Inflammatory macrophage (primary cell): ENCODE measurements at regions not wholly inside any gene's neighbourhood (a gene's known extent, or its start where the extent isn't known, plus 50 kb on each side); places are given as distances from the start of the nearest gene placed in this dataset.

ENCODE experiments used
- DNase-seq, 2 donors: peaks; one replicate each; pipeline ENCODE4 v3.0.0-alpha.2; 2020 to 2022

DNA sequence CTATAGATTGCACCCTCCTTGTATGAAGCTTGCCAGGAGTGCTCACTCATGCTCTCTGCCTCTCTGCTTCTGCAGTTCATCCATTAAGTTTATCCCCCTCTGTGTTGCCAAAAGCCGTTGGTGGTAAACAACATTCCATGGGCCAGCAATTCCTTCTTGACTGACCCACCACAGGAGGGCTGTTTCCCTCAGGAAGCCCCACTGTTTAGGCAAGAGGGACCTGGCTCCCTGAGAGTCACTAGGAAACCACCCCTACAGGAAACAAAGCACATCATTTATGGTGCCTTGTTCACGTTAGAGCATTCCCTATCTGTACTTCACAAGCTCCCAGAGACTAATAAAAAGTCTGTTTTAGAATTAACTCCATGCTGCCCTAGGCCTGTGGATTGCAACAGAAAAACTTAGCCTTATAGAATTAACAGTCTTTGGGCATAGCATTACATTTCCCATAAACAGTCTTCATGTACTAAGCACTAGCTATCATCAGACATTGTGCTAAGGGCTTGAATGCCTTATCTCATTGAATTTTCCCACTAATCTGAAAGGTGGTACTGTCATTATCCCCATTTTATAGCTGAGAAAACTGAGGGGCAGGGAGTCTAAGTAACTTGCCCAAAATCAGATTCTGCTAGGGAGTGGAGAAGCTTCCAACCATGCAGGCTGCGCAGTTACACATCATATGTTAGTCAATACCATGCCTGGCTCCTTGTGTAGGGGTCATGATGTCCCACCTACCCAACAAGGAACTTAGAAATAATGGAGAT lies 149.9 kb downstream of the SHQ1 start:
- DNase-seq: no peak

DNA sequence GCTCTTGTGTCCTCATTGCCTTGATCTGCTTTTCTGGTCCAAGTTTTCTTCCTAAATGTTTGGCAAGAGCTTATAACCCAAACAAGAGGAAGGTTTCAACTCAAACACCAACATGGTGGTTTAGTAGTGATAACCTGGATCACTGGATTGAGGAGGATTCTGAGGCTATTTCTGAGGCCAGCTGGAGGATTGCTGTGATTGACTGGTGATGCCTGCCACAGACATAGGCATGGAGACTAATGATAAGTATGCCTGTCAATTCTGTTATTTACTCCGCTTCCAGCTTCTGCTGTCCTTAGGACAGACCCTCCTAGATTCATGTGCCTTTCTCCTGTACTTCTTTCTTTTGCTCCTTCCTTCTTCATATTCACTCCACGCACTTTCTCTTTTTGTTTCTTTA lies 150.5 kb downstream of the SHQ1 start:
- no peak for DNase-seq

DNA sequence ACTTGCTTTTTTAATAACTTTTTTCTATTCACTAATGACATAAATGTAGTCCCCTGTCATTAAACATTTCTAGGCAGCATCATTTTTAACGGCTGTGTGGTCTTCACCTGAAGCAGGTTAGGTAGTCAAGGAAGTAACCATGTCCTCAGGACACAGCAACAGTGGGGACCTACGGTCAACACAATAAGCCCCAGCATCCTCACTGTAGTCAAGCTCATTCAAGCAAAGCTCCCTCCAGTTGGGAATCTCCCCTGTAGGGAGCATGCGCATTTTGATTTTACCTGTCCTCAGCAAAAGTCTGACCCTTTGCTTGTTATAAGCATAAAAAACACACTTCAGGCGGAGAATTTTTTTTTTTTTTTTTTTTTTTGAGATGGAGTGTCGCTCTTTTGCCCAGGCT lies 151.4 kb downstream of the SHQ1 start:
- no peak for DNase-seq

DNA sequence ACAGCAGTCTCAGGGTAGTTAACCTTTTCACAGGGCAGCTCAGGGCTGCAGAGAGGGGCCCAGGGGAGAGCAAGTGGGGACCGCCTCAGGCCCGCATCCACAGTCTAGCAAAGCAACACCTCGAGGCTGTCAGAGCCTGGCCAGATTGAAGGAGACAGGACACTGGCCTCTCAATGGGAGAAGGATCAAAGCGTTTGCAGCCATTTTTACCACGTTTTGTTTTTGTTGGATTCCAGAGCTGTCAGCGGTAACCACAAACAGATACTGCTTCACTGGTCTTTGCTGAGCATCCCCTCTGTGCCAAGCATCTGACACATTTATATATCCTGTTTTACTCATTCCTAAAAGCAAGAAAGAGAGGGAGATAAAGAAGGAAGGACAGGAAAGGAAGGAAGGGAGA lies 153.8 kb downstream of the SHQ1 start:
- DNase-seq: no peak

DNA sequence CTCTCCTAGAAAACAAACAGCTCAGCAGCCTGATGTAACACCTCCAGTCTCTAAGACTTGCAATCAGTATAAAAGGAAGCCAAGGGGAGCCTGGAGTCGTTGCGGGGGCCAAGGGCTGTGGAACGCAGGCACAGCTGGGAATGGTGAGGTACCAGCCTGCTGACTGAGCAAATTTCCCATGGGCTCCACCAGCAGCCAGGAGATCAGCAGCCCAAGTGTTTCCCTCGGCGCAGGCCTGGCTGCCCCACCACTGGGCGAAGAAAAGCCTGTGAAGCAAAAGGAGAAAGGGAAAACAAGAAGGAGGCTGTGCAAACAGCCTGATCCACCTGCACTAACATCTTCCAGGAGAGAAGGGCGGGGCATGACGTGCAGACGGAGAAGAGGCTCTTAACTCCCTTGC lies 155.3 kb downstream of the SHQ1 start:
- DNase-seq: no peak

DNA sequence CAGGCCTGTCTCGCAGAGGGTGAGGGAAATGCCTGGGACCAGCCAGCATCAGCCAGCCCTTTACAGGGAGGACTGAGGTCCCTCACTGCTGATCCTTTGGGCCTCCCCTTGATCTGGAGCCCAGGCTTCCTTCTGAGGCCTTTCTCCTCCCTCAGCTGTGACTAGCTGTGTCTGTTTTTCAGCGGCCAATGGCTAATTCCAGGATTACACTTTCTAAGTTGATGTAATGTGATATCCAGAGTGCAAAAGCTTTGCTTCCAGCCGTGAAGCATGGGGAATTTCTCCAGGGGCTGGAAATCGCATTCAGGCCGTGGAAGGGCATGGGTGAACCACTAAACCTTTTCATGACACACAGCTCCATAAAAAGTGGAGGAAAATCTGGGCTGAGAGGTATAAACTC lies 157.6 kb downstream of the SHQ1 start:
- no peak for DNase-seq

DNA sequence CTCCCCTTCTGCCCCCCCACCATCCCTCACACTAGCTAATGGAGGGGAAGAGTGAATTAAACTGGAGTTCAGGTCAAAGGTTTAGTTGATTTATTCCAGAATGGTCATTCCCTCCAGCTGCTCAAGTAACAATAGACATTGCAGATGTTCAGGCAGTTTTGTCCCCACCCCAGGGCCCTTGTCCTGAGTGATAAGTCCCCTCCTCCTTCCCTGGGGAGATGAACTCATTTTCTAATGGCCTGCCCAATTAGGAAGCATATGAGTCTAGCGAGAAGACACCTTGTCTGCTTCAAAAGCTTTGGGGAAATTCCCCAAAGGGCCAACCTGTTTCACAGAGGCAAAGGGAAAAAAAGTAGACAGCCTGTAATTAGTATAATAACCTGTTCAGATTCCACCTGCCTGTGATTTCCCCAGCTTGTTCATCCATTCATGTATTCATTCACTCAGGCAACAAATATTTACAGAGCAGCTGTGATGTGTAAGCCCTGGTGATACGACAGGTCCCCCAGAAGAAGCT lies 165.3 kb downstream of the SHQ1 start:
- DNase-seq: no peak

DNA sequence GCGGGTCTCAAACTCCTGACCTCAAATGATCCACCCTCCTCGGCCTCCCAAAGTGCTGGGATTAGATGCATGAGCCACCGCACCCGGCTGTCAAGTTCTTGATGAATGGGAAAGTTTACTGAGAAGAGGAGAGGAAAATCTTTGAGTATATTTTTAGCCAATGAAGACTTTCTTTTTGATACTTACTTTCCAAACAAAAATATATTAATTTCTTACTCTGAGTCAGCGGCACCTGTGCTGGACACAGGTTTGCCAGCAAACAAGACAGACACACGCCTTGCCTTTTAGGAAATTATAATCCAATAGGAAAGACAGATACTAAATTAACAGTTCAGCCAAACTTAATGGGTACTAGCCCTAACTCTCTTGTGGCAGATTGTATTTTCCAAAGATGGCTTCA lies 166.6 kb downstream of the SHQ1 start:
- no peak for DNase-seq

DNA sequence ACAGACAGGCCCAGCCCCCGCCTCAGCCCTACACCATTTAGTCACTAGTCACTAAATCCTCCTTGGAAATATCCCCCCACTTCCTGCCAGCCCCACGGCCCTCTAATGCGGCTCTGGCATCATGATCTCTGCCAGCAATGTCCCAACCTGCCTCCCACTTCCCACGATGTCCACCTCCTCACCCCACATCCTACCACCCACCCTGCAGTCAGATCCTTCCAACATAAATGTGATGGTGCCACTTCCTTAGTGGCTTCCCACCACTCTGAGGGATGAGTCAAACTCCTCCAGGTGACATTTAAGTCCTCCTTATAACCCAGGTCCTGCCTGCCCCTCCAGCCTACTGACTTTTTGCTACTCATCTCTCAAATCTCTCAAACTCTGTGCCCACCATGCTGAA lies 167.5 kb downstream of the SHQ1 start:
- no peak for DNase-seq

DNA sequence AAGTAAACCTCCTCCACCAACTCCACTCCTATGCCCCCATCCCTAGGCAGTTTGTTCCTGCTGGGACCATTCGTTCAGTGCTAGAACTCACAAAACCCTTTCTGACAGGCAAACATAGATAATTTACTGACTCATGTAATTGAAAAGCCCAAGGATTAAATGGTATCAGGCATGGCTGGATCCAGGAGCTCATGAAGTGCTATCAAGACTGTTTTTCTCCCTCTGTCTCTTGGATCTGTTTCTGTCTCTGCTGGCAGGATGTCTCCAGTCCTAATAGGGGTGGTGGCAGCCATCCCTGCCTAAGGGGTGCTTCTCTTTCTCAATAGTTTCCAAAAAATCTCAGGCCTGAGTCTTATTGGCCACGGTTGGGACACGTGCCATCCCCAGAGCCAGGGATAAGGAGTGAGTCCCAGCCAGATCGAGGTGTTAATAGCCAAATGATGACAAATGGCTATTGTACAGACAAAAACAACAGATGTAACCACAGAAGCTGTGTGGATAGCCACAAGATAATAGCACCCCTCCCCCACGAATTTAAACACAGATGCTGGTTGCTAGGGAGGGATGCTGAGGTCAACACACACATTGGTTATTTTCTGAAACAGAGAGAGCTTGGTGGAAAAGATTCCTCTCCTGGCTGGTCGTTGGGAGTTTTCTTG lies 168.6 kb downstream of the SHQ1 start:
- DNase-seq: no peak

DNA sequence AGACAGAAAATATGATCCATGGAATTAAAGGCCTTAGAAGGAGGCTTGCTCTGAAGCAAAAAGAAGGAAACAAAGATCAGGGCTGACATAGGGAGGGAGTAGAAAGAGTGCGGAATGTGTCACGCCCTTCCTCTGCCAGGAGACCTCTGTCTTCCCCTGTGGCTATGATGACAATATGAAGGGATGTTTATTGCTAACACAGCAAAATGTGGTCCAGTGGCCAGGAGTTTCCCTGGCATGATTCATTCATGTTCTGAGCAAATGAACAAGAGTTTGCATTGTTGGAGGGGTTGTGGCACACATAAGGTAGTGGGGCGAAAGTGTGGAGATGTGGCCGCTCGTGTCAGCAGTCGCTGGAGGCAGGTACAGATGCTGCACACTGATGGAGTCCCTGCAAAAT lies 169.4 kb downstream of the SHQ1 start:
- no peak for DNase-seq

DNA sequence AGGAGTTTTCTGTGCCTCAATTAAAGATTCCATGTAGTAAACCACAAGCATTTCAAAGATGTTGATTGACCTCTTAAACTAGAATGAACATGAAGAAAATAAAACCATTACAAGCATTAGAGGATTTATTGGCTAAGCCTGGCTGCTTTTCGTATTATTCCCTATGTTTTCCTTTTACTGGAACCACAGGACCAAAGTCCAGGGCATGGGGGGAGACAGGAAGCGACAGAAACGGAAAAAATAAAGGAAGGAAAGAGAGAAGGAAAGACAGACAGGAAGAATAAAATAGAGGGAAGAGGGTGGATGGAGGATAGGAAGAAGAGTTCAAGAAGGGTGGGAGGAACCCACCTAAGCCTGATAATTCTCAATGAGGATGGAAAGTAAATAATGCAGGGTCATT lies 169.9 kb downstream of the SHQ1 start:
- no peak for DNase-seq

DNA sequence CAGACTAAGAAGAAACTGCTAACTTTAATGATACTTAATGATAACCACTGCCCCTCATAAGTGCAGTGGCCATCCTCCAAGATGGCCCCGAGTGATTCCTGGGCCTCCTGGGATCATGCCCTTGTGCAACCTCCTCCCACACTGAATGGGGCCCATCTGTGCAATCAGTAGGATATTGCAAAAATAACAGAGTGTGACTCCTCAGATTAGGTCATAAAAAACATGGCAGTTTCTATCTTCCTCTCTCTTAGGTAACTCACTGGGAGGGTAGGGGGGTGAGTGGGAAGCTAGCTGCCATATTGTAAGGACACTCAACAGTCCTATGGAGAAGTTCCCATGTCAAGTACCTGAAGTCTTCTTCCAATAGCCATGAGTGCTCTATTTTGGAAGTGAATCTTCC lies 173.0 kb downstream of the SHQ1 start:
- DNase-seq: peak; percentile 60 to 63

DNA sequence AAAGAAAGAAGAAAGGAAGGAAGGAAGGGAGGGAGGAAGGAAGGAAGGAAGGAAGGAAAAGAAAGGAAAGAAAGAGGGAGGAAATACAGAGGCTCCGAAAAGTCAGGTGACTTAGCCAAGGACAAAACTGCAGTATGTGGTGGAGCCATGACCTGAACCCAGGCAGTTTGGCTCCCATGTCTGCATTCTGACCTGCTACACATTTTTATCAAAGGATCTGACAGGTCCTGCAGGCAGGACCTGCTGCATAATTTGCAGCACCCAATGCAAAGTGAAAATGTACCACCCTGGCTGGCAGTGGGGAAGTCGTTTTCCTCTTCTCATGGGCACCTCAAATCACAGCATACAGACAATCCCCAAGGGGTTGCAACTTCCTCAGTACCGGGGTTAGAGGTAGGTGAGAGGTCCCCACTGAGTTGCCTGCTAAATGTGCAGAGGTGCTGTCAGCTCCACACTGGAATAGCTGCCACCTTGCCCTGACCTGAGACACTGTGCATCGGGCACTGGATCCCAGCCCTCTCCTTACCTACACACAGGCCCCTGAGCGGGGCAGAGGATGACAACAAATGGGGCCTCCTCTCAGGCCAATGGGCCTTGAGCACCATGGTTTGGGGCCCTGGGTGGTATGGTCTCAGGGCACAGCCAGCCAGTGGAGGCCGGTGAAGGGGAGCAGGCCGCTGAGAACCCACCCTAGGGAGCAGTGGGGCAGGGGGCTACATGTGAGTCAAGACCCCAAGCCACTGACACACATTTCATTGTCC lies 175.1 kb downstream of the SHQ1 start:
- DNase-seq: no peak

DNA sequence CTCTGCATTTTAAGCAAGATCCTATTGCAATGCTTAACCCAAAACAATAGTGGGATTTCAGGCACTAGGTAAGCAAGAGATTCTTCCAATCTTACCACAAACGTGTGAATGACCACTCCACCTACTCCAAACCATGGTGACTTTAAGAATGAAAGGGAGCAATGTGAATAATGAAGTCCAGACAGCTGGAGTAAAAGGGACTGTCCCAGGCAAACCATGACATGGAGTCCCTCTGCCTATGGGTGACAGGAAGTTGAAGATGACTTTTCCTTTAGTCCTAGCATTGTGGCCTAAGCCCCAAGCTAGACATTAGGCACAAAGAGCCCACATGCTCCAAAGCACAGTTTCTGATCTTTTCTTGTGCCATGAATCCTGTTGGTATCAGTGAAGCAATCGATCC lies 179.0 kb downstream of the SHQ1 start:
- no peak for DNase-seq

DNA sequence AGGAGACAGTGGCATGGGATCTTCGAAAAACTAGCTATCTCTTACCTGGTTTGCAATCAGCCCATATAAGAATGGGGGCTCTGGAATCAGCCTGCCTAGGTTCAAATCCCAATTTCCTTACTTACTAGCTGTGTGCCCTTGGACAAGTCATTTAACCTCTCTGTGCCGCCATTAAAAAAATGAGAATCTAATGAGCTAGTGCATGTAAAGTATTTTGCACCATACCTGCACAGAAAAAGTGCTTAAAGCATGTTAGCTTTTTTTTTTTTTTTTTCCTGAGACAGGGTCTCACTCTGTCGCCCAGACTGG lies 181.8 kb downstream of the SHQ1 start:
- DNase-seq: no peak

DNA sequence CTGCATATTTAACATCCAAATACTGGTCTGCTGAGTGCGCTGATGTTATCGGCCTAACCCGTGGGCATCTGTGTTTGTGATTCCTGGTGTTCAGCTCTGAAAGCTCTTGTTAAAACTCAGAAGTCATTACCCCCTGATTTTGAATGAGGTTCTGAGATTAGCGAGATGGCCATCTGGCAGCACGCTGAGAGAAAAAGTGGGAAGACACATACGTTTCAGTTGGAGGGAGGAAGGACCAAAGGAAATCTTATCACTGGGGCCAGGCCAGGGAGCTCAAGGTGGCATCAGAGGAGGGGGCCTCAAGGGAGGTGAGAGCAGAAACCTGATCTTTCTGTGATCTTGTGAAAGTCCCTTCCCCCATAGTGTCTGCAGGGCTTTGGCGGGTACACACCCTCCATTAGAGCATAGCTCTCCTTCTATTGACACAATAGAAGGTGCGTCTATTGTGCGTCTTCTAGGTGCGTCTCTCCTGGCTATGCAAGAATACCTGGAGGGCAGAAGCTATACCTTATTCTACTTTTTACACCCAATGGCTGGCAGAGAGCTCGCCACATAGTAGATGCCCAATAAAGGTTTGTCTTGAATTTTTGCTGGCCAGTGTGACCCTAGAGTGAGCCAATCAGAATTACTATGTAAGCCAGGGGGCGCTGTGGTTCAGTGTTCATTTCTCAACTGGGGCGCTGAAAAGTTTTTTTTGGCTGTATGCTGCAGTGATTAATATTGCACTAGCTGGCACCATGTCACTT lies 182.4 kb downstream of the SHQ1 start:
- DNase-seq: peak; percentile 40 to 47

DNA sequence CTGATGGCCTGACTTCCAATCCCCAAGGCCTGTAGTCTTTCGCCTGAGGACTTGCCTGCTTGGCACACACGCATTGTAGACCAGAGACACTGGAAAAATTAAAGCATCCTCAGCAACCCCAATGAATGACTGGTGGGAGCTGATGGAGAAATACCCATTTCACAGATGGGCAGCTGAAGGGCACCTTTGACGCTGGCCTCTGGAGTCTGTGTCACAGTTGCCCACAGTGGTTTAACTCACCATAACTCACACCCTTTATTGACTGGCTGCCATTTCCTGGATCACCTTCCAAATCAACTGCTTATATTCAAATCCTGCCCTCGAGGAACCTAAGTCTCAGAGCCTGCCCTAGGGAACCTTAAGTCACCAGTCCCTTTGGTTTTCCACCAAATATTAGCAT lies 183.1 kb downstream of the SHQ1 start:
- DNase-seq: no peak

DNA sequence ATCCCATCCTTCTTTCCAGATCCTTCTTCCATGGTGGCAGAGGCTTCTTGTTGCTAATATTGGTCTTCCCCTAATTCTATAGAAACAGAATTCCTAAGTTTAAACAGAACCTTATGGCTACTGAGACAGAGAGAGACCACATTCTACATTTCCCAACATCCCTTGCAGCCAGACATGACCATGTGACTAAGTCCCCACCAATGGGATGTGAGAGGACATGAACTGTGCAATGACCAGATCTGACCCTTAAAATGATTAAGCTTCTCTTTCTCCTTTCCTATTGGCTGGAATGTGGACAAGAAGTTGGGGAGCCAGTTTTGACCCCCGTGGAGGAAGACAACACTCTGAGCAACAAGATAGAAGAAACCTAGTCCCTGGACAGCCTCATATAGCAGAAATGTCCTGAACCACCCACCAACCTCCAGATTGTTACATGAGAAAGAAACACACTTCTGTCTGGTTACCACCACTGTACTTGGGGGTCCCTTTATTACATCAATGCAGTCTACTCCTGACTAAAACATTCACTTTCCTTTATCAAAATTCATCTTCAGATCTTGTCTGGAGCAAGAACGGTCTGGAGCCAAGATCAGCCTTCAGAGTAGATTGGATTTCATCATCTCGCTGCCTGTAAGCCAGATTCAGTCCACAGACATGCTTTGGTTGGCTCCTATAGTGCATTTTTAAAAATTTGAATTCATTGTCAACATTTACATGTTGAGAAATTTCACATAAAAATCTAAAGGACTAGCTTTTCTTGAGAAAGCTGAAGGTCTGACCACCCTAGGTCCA lies 183.9 kb downstream of the SHQ1 start:
- DNase-seq: no peak

DNA sequence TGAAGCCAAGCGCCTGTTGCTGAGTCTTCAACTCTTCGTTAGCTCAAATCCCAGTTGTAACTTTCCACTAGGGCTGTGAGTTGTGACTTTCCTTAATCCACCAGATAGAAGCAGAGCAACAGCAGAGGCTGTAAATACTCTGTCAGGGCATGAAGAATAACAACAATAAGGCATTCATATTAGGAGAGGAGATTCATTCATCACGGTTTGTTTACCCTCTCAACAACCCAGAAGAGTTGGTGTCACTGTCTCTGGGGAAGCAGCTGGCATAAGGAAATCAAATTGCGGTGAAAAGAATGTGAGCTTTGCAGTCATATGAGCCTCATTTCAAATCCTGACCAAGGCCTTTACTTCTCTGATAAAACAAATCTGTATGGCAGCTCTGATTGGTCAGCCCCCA lies 184.8 kb downstream of the SHQ1 start:
- no peak for DNase-seq

DNA sequence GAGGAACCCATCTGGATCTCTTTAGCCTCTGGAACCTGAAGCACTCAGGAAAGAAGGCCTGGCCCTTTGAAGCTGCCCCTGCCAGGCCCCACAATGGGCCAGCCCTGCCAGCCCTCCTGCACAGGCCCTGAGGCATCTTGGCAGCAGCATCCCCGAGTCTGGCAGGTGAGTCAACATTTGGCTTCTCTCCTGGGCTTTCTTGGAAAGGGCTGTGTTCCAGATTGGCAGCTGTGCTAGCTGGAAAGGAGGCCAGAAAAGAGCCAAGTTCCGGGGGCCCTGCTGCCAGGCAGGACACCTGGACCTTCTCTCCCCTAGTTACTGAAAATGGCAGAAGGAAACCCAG lies 187.2 kb downstream of the SHQ1 start:
- no peak for DNase-seq
